HG03064 (cell line): ENCODE measurements at regions not wholly inside any gene's neighbourhood (a gene's known extent, or its start where the extent isn't known, plus 50 kb on each side); places are given as distances from the start of the nearest gene placed in this dataset.

Source experiments
- ATAC-seq: cut with Tn5 transposase; IDR thresholded peaks from one replicate; pipeline ENCODE4 v1.9.1; 2021; ENCODE audit warnings: low read depth; ENCODE audit not compliant: unreplicated experiment

- no peak for ATAC-seq
These were observed 120.3 kb upstream of the SLC6A11 start for GRCh38 chr3:10695595-10696285.

DNA sequence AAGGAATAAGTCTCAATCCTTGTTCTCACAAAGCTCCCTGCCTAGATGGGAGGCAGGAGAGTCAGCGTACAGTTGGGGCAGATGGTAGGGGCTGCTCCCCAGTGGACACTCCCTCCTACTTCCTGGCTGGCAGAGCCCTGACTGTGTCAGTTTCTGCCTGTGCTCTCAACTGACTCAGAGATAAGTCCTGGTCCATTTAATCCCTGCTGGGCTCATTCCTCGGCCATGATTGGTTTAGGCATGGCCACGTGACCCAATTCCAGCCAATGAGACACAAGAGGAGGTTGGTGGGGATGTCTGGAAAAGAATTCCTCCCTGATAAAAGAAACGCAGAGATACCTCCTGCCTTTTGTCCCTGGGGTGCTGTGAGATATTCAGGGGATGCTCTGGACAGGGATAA lies 118.1 kb upstream of the SLC6A11 start:
- ATAC-seq: no peak

DNA sequence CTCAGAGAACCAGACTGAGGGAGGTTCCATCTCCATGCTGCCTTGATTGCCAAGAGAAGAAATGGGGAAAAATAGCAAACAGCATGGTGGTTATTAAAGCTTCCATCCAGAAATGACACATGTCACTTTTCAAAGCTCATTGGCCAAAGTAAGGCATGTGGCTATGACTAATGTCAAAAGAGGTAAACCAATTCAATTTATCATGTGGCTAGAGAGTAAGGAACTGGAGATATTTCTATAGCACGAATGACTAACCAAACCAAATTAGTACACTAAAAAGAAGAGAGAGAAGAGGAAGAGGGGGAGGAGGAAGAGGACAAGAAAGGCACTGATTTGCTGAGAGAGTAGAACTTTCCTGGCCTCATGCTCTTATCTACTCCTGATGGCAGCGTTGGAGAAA lies 115.2 kb upstream of the SLC6A11 start:
- no peak for ATAC-seq

GRCh38 chr3:10702961-10703740 lies 112.9 kb upstream of the SLC6A11 start:
- ATAC-seq: no peak

GRCh38 chr3:10703875-10704274 lies 112.2 kb upstream of the SLC6A11 start:
- ATAC-seq: no peak

- no peak for ATAC-seq
These were observed 109.8 kb upstream of the SLC6A11 start for GRCh38 chr3:10706156-10706739.

GRCh38 chr3:10706740-10707399 lies 109.2 kb upstream of the SLC6A11 start:
- no peak for ATAC-seq

DNA sequence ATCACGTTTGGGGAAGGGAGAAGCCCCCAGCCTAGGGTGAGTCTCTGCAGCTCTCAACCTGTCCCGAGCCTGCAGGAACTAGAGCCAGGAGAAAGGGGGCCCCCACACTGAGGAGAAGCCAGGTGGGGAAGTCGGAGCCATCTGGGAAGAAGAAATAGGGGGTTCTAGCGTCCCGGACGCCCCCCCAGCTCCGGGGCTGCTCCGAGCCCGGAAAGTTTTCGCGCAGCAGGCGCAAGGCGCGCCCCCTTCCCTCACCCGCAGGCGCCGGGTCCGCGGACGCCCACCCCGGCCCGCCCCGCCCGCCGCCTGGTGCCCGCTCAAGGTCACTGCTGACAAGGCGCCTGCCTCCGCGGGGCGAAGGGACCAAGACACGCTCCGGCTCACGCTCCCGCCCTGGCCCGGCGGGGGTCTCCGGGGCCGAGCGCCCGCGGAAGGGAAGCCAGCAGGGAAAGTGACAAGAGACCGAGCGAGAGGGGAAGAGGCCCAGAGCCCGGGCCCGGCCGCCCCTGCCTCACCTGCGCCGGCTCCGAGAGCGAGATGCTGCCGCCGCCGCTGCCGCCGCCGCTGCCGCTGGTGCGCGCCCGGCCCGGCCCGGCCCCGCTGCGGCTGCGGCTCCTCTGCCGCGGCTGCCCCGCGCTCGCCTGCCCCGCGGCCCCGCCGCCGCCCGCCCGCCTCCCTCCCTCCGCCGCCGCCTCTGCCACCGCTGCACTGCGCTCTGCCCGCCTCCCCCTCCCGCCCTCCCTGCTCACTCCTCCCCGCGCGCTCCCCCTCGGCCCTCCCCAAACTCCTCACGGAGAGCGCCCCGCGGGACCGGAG lies 108.4 kb upstream of the SLC6A11 start:
- no peak for ATAC-seq

DNA sequence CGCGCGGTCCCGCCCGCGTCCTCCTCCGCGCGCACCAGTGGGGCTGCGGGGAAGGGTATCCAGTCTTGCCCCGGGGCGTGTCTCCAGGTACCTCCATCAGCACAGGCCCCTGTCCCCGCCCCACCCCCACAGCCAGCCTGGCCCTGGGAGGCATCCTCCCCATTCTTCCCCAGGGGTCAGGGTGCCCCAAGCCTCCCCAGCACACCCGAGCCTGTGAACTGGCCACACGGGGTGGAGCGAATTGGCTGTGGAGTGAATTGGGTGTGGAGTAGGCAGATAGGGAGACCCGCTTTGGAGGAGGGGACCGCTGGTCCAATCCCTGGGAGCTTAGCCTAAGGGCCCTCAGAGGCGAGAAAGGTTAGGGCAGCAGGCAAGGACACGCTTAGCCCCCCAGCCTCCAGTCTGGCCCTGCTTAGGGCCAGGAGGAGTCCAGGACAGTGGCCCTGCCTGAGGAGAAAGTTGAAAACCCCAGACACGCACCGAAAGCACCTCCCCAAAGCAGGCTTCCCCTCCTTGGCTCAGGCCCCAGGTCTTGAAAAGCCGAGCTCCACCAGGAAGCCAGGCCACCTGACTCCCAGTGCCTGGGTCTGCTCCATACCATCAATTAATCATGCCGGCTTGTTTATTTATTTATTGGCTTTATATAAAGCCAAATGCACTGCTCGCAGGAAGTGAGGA lies 107.7 kb upstream of the SLC6A11 start:
- ATAC-seq: no peak

GRCh38 chr3:10709110-10709781 lies 106.8 kb upstream of the SLC6A11 start:
- no peak for ATAC-seq

DNA sequence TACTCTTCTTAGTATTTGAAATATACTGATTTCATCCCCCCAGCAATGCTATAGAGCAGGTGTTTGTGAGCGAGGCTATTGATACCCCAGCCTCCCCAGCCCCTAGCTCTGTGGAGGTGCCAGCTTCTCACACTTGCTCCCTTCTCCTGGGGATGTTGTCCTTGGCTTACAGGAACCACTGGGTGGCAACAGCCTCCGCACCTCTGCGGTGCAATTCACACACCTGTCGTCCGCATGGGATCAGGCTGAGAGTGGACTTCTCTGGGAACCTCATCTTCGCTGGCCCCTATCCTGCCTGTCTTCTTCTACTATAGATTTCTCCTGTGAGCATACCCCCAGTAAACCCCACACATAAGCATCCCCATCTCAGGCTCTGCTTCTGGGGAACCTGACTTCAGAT lies 103.9 kb upstream of the SLC6A11 start:
- ATAC-seq: no peak

GRCh38 chr3:10713656-10714055 lies 102.4 kb upstream of the SLC6A11 start:
- ATAC-seq: no peak

DNA sequence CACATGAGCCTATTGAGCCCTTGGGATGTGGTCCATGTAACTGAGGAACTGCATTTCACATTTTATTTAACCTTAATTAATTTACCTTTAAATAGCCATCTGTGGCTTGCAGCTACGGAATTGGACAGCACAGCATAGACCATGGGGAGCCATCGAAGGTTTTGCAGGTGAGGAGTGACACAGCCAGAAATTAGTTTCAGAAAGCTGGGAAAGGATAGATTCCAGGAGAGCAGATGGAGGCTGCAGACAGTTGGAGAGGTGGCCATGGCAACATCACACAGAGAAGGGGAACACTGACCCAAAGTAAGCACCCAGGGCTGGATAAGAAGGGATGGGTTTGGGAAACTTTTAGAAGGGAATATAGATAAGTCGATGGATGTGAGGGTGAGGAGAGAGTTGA lies 100.1 kb upstream of the SLC6A11 start:
- ATAC-seq: no peak

DNA sequence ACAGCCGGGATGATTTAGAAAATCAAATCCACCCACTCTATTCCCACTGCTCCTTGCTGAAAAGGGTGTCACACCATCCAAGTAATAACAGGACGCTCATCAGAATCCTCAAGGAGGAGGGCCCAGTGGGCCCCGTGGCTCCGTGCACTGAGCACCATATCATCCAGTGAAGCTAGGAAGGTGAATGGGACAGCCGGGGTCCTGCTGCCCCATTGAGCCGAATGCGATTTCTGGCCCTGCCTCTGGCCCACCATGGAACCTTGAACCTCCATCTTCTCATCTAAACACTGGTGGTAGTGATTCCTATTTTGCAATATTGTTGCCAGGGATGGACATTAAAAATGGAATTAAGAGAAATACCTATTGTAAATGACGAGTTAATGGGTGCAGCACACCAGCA lies 99.1 kb upstream of the SLC6A11 start:
- no peak for ATAC-seq

- no peak for ATAC-seq
These were observed 98.3 kb upstream of the SLC6A11 start for GRCh38 chr3:10717756-10718155.

DNA sequence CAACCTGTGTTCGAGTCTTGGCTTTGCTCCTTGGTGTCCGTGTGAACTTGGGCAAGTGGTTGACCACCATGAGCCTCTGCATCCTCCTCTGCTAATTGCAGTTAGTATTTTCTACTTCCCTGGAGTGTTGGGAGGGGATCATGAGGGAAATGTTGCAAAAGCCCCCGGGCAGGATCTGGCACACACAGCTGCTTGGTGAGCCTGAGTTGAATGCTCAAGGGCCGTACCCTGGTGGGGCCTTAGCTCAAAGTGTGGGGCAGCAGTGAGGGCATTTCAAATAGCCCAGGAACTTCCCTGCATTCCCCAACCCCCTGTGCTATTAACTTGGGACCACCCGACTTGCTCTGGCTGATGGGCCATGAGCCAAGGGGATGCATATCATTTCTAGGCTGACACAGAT lies 94.9 kb upstream of the SLC6A11 start:
- ATAC-seq: no peak

DNA sequence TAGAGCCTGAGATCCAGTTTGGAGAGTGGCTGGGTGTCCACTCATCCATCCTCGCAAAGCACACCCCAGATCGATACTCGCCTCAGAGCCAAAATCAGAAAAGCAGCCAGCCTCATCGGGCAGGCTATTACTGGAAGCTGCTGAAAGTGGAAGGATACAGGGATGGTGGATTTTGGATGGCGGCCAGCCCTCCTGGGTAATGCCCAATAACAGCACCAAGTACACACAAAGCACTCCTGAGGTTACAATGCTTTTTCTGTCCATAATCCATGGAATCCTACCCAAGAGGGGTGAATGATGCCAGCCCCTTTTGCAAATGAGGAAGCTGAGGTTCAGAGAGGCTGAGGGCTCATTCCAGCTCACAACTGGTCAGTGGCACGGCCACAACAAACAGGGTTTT lies 93.1 kb upstream of the SLC6A11 start:
- ATAC-seq: no peak

GRCh38 chr3:10723991-10724390 lies 92.0 kb upstream of the SLC6A11 start:
- ATAC-seq: no peak

DNA sequence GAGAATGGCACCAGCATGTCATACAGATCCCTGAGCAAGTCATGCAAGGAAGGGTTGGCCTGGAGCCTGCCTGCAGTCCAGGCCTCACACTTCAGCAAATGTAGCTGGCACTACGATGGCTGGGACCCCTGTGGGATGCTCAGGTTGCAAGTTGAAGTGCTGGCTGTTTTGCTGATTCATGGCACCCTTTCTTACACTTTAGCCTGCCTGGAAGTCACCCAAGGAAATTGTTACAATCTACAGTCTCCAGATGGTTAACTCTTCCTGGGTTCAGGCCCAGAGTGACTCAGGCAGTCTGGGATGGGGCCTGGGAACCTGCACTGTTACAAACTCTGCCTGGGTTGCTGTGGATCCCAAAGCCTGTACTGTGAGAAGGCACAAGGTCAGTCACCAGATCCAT lies 91.0 kb upstream of the SLC6A11 start:
- no peak for ATAC-seq
